Gastrocnemius medialis (tissue), 4 donors: ENCODE measurements at regions not wholly inside any gene's neighbourhood (a gene's known extent, or its start where the extent isn't known, plus 50 kb on each side); places are given as distances from the start of the nearest gene placed in this dataset.

Experiments used
- CTCF ChIP-seq, 5 experiments: fragments of 450-650 bp in 3 of 5; fragments of 200-600 bp in 2 of 5; sonication (generic) in 2 of 5; IDR thresholded peaks in 4 of 5; conservative IDR thresholded peaks in 1 of 5; 1 replicate in 4 of 5; 2 replicates in 1 of 5; pipeline ENCODE4 v1.5.1; 2016 to 2019; ENCODE audit warnings: antibody characterized with exemption in 5 of 5, mild to moderate bottlenecking in 3 of 5, moderate library complexity in 3 of 5
- POLR2A ChIP-seq, 2 donors: fragments of 450-650 bp; IDR thresholded peaks; one replicate each; pipeline ENCODE4 v1.6.1; 2017; ENCODE audit warnings: antibody characterized with exemption in 2 of 2, mild to moderate bottlenecking in 2 of 2, moderate library complexity in 2 of 2

GRCh38 chr13:107548338-107548737 lies 667.0 kb downstream of the LIG4 start:
- no peak for TF ChIP-seq CTCF (IDR thresholded peaks at IDR 0.05 in 4 of 5, conservative IDR thresholded peaks at IDR 0.05 in 1 of 5)
- TF ChIP-seq POLR2A (IDR thresholded peaks at IDR 0.05), result no peak
